ENCODE measurements at regions not wholly inside any gene's neighbourhood (a gene's known extent, or its start where the extent isn't known, plus 50 kb on each side); places are given as distances from the start of the nearest gene placed in this dataset.
"Not testable (repeated sequence)": the region's sequence is repeated elsewhere in the genome, so short reads cannot be mapped to it uniquely, and the experiment has no call there.

GRCh38 chr16:77514500-77515220 is 79.8 kb upstream of the ADAMTS18 start:
- TF ChIP-seq CTCF (IDR thresholded peaks at IDR 0.05): no peak
- intact Hi-C loops (cut with DNase I): no loop called here
- no peak for ATAC-seq

GRCh38 chr16:77525226-77525625 is 90.4 kb upstream of the ADAMTS18 start:
- intact Hi-C loops (cut with DNase I); H3K4me3 ChIP-seq; H3K4me1 ChIP-seq; ATAC-seq; H3K36me3 ChIP-seq; H3K27me3 ChIP-seq; H3K27ac ChIP-seq: not testable (repeated sequence)
- peaks cover 0 to 11% of the 10 kb centered on the region in 2 donors for H3K9me3 ChIP-seq
- peak in 1 of 4 donors; percentile 44 for DNase-seq

More at GRCh38 chr16:77514500-77515220, 79.8 kb upstream of the ADAMTS18 start:
- Histone ChIP-seq H3K4me1 (no peaks in the 10 kb centered on the region), H3K27me3 (no peaks in the 10 kb centered on the region), H3K36me3 (no peaks in the 10 kb centered on the region), H3K27ac (no peak overlapping the region), H3K4me3 (no peak overlapping the region), H3K9me3 (no peaks in the 10 kb centered on the region)
- no peak for DNase-seq

GRCh38 chr16:77531752-77532151 is 96.9 kb upstream of the ADAMTS18 start:
- no peak overlapping the region for H3K4me3 ChIP-seq
- H3K9me3 ChIP-seq: no peaks in the 10 kb centered on the region
- H3K27ac ChIP-seq: no peak overlapping the region
- intact Hi-C loops (cut with DNase I): no loop called here
- no peaks in the 10 kb centered on the region for H3K4me1 ChIP-seq
- ATAC-seq (no peak), DNase-seq (no peak)
- H3K36me3 ChIP-seq: no peaks in the 10 kb centered on the region
- H3K27me3 ChIP-seq: no peaks in the 10 kb centered on the region
- no peak for TF ChIP-seq CTCF (IDR thresholded peaks at IDR 0.05)

GRCh38 chr16:77536809-77537208 is 102.0 kb upstream of the ADAMTS18 start:
- no peaks in the 10 kb centered on the region for H3K4me1 ChIP-seq
- ATAC-seq (no peak), DNase-seq (no peak)
- H3K9me3 ChIP-seq: no peaks in the 10 kb centered on the region
- no peak overlapping the region for H3K27ac ChIP-seq
- intact Hi-C loops (cut with DNase I): no loop called here
- TF ChIP-seq CTCF (IDR thresholded peaks at IDR 0.05): no peak
- no peaks in the 10 kb centered on the region for H3K36me3 ChIP-seq
- no peaks in the 10 kb centered on the region for H3K27me3 ChIP-seq
- H3K4me3 ChIP-seq: no peak overlapping the region

GRCh38 chr16:77539421-77540034 is 104.7 kb upstream of the ADAMTS18 start:
- DNase-seq: no peak

More at GRCh38 chr16:77539421-77540034, 104.7 kb upstream of the ADAMTS18 start:
- Histone ChIP-seq H3K36me3 (no peaks in the 10 kb centered on the region), H3K27ac (no peak overlapping the region), H3K4me3 (no peak overlapping the region), H3K27me3 (no peaks in the 10 kb centered on the region), H3K9me3 (no peaks in the 10 kb centered on the region), H3K4me1 (no peaks in the 10 kb centered on the region)
- intact Hi-C loops (cut with DNase I): no loop called here
- ATAC-seq: no peak
- no peak for TF ChIP-seq CTCF (IDR thresholded peaks at IDR 0.05)
